CD4-positive, alpha-beta T cell treated with Interferon alpha-2 for 1 hour (primary cell): ENCODE measurements at regions not wholly inside any gene's neighbourhood (a gene's known extent, or its start where the extent isn't known, plus 50 kb on each side); places are given as distances from the start of the nearest gene placed in this dataset.

Source experiments
- DNase-seq, 2 donors: peaks; one replicate each; pipeline ENCODE4 v3.0.0-alpha.2; 2020 to 2022

GRCh38 chr10:106175760-106176377, 988.6 kb downstream of the SORCS1 start:
- no peak for DNase-seq

- DNase-seq: no peak
Measured at GRCh38 chr10:106173838-106174237, 990.7 kb downstream of the SORCS1 start.

GRCh38 chr10:106169241-106169640, 995.3 kb downstream of the SORCS1 start:
- DNase-seq: no peak

- no peak for DNase-seq
Measured at GRCh38 chr10:106167946-106168345, 996.6 kb downstream of the SORCS1 start.

- no peak for DNase-seq
Measured at GRCh38 chr10:106158241-106158640, 1006.3 kb downstream of the SORCS1 start.

GRCh38 chr10:106147021-106147420, 1017.5 kb downstream of the SORCS1 start:
- no peak for DNase-seq

- DNase-seq: no peak
Measured at GRCh38 chr10:106139915-106140314, 1024.6 kb downstream of the SORCS1 start.

GRCh38 chr10:106136175-106136574, 1028.3 kb downstream of the SORCS1 start:
- DNase-seq: no peak

GRCh38 chr10:106134326-106135000, 1030.0 kb downstream of the SORCS1 start:
- DNase-seq: no peak

- DNase-seq: no peak
Measured at GRCh38 chr10:106133451-106133850, 1031.1 kb downstream of the SORCS1 start.

GRCh38 chr10:106132956-106133355, 1031.5 kb downstream of the SORCS1 start:
- DNase-seq: no peak

GRCh38 chr10:106114656-106115186, 1049.8 kb downstream of the SORCS1 start:
- no peak for DNase-seq

- DNase-seq: no peak
Measured at GRCh38 chr10:106111246-106111645, 1053.3 kb downstream of the SORCS1 start.

- no peak for DNase-seq
Measured at GRCh38 chr10:106107706-106108105, 1056.8 kb downstream of the SORCS1 start.

GRCh38 chr10:106106114-106106513, 1058.4 kb downstream of the SORCS1 start:
- DNase-seq: no peak

- DNase-seq: no peak
Measured at GRCh38 chr10:106089855-106090254, 1074.7 kb downstream of the SORCS1 start.

GRCh38 chr10:106086391-106086790, 1078.1 kb downstream of the SORCS1 start:
- no peak for DNase-seq

- DNase-seq: no peak
Measured at GRCh38 chr10:106083572-106083971, 1080.9 kb downstream of the SORCS1 start.

GRCh38 chr10:106082865-106083264, 1081.6 kb downstream of the SORCS1 start:
- no peak for DNase-seq

- DNase-seq: no peak
Measured at GRCh38 chr10:106078895-106079576, 1085.5 kb downstream of the SORCS1 start.

- DNase-seq: no peak
Measured at GRCh38 chr10:106076496-106076895, 1088.0 kb downstream of the SORCS1 start.

GRCh38 chr10:106053061-106053460, 1111.4 kb downstream of the SORCS1 start:
- DNase-seq: no peak

GRCh38 chr10:106044503-106044902, 1120.0 kb downstream of the SORCS1 start:
- no peak for DNase-seq

GRCh38 chr10:106043863-106044262, 1120.6 kb downstream of the SORCS1 start:
- DNase-seq: no peak
